GM12878 (cell line): ENCODE measurements at regions not wholly inside any gene's neighbourhood (a gene's known extent, or its start where the extent isn't known, plus 50 kb on each side); places are given as distances from the start of the nearest gene placed in this dataset.

Experiments used
- ATAC-seq: fragments of 200-7000 bp; cut with Tn5 transposase; 3 replicates; pipeline ENCODE4 v1.9.1; 2020; ENCODE audit warnings: mild to moderate bottlenecking, moderate library complexity
- BruUV-seq: library from RNA; stranded (reverse); fragments of 400-500 nt; replicated peaks from 2 replicates; lab custom pipeline; 2021; lab: Mats Ljungman, UMichigan
- CTCF ChIA-PET: fragments of 300-600 bp; sonication (Branson Sonifier 250); formaldehyde crosslinking; extraction: SDS; loops from one replicate; lab custom pipeline; 2021; ENCODE audit warnings: inconsistent platforms; lab: Yijun Ruan, JAX
- POLR2A ChIA-PET: fragments of 350-600 bp; formaldehyde crosslinking; extraction: SDS; loops from one replicate; lab custom pipeline; 2021; ENCODE audit warnings: inconsistent platforms; lab: Charles Lee
- RAD21 ChIA-PET: fragments of 300-600 bp; sonication (Branson Sonifier 250); formaldehyde crosslinking; loops from one replicate; lab custom pipeline; 2023; ENCODE audit warnings: antibody characterized with exemption; ENCODE audit not compliant: unreplicated experiment; lab: Charles Lee
- SMC1A ChIA-PET: fragments of 300-600 bp; sonication (Branson Sonifier 250); formaldehyde crosslinking; loops from one replicate; lab custom pipeline; 2023; ENCODE audit not compliant: unreplicated experiment, uncharacterized antibody; lab: Charles Lee
- DNase-seq: peaks from one replicate; pipeline ENCODE4 v3.0.0-alpha.2; 2011; ENCODE audit warnings: low read depth, low spot score
- FAIRE-seq: peaks from 3 replicates; lab custom pipeline; 2011; peaks lifted over from hg19 to GRCh38; lab: Jason Lieb, UNC
- H2AFZ ChIP-seq: 2 replicates; pipeline ENCODE4 v1.6.0; 2011; ENCODE audit warnings: low read depth, low read length, control low read depth; ENCODE audit not compliant: control insufficient read depth
- H3K27ac ChIP-seq: 2 replicates; pipeline ENCODE4 v1.5.1; 2011; ENCODE audit warnings: control low read depth; ENCODE audit not compliant: control insufficient read depth, insufficient read depth
- H3K27me3 ChIP-seq, 2 experiments: replicated peaks in 1 of 2; 2 replicates each; pipeline versions ENCODE4 v1.6.0 to v1.6.1; 2011; ENCODE audit warnings: low read length in 1 of 2; ENCODE audit not compliant: control insufficient read depth in 2 of 2, insufficient read depth in 2 of 2
- H3K36me3 ChIP-seq, 2 experiments: 2 replicates each; pipeline ENCODE4 v1.5.1; 2011; ENCODE audit warnings: low read length in 1 of 2; ENCODE audit not compliant: control insufficient read depth in 2 of 2, insufficient read depth in 2 of 2
- H3K4me1 ChIP-seq: 2 replicates; pipeline ENCODE4 v1.6.1; 2011; ENCODE audit warnings: mild to moderate bottlenecking, low read length, moderate library complexity, mixed read lengths; ENCODE audit not compliant: control insufficient read depth, insufficient read depth
- H3K4me2 ChIP-seq: 2 replicates; pipeline ENCODE4 v1.6.0; 2011; ENCODE audit warnings: control low read depth; ENCODE audit not compliant: control insufficient read depth, insufficient read depth
- H3K4me3 ChIP-seq: fragments of 200-600 bp; sonication (generic); 2 replicates; pipeline ENCODE4 v1.5.1; 2016
- H3K79me2 ChIP-seq: 2 replicates; pipeline ENCODE4 v1.6.0; 2011; ENCODE audit warnings: low read length; ENCODE audit not compliant: control insufficient read depth, insufficient read depth
- H3K9ac ChIP-seq: 2 replicates; pipeline ENCODE4 v1.8.0; 2011; ENCODE audit warnings: low read length, control low read depth, mixed read lengths; ENCODE audit not compliant: control insufficient read depth, insufficient read depth
- H3K9me3 ChIP-seq: replicated peaks from 3 replicates; pipeline ENCODE4 v1.5.1; 2011; ENCODE audit warnings: mild to moderate bottlenecking, low read length; ENCODE audit not compliant: control insufficient read depth, insufficient read depth
- H4K20me1 ChIP-seq: 2 replicates; pipeline ENCODE4 v1.6.0; 2011; ENCODE audit not compliant: control insufficient read depth, insufficient read depth
- CBX5 ChIP-seq: sonication (generic); IDR thresholded peaks from 2 replicates; pipeline ENCODE4 v1.6.1; 2016; ENCODE audit warnings: low read depth, moderate library complexity, mild to moderate bottlenecking, inconsistent platforms
- E2F8 ChIP-seq: fragments of 450-650 bp; IDR thresholded peaks from 2 replicates; pipeline ENCODE4 v1.6.1; 2018; ENCODE audit warnings: mild to moderate bottlenecking, low read depth, moderate library complexity; ENCODE audit not compliant: partially characterized antibody
- FOXM1 ChIP-seq: IDR thresholded peaks from 2 replicates; pipeline ENCODE4 v1.6.1; 2012; ENCODE audit warnings: low read depth, mild to moderate bottlenecking, inconsistent platforms, low read length, moderate library complexity
- GABPA ChIP-seq: IDR thresholded peaks from 2 replicates; pipeline ENCODE4 v1.6.1; 2014; ENCODE audit warnings: antibody characterized with exemption, low read depth, mild to moderate bottlenecking, inconsistent platforms
- HCFC1 ChIP-seq: fragments of 150-350 bp; IDR thresholded peaks from 2 replicates; pipeline ENCODE4 v1.6.1; 2014; ENCODE audit warnings: low read length
- KAT2A ChIP-seq: conservative IDR thresholded peaks from 2 replicates; pipeline ENCODE4 v1.6.1; 2011; ENCODE audit warnings: low read depth, low read length; ENCODE audit not compliant: control insufficient read depth
- KDM1A ChIP-seq: fragments of 200-600 bp; sonication (generic); IDR thresholded peaks from 2 replicates; pipeline ENCODE4 v1.6.1; 2016; ENCODE audit warnings: borderline replicate concordance
- LARP7 ChIP-seq: fragments of 450-650 bp; IDR thresholded peaks from 2 replicates; pipeline ENCODE4 v1.6.1; 2017; ENCODE audit warnings: mild to moderate bottlenecking
- PKNOX1 ChIP-seq: fragments of 450-650 bp; IDR thresholded peaks from 2 replicates; pipeline ENCODE4 v1.6.1; 2016; ENCODE audit warnings: mild to moderate bottlenecking
- SPI1 ChIP-seq: IDR thresholded peaks from 2 replicates; pipeline ENCODE4 v1.6.1; 2011; ENCODE audit warnings: low read depth, mild to moderate bottlenecking, low read length, moderate library complexity, borderline replicate concordance; ENCODE audit not compliant: insufficient read depth
- TARDBP ChIP-seq: IDR thresholded peaks from 2 replicates; pipeline ENCODE4 v1.6.1; 2016; ENCODE audit warnings: borderline replicate concordance
- ZBTB4 ChIP-seq: fragments of 450-650 bp; formaldehyde crosslinking; IDR thresholded peaks from 2 replicates; pipeline ENCODE4 v1.4.0; 2022; ENCODE audit warnings: mild to moderate bottlenecking, moderate library complexity
- ZBTB40 ChIP-seq: fragments of 450-650 bp; IDR thresholded peaks from 2 replicates; pipeline ENCODE4 v1.6.1; 2016; ENCODE audit warnings: mild to moderate bottlenecking, moderate library complexity, borderline replicate concordance
- ZNF384 ChIP-seq: IDR thresholded peaks from 2 replicates; pipeline ENCODE4 v1.6.1; 2012; ENCODE audit warnings: low read depth, mild to moderate bottlenecking, low read length, improper control_type of control experiment, borderline replicate concordance
- WGBS: methylation state at CpG from one replicate; pipeline ENCODE4 v1.1.6; 2016; ENCODE audit warnings: low lambda C conversion rate; ENCODE audit not compliant: insufficient replicate concordance, insufficient coverage; ENCODE audit errors: missing lambda C conversion rate; 5-methylcytosine and 5-hydroxymethylcytosine counted together
- in situ Hi-C: fragments of 300-500 bp; cut with MboI; formaldehyde crosslinking; loops from 9 replicates; pipeline ENCODE4 v1.14.3; 2018; ENCODE audit warnings: mixed read lengths
- intact Hi-C: fragments of 100-400 bp; cut with micrococcal nuclease; formaldehyde crosslinking; loops from one replicate; pipeline ENCODE4 v1.14.2; 2022; ENCODE audit not compliant: unreplicated experiment

- no TSS peak for BruUV-seq
- SMC1A ChIA-PET: no interaction called here
- DNase-seq (no peak), FAIRE-seq (no peak), ATAC-seq (no peak)
- Histone ChIP-seq H4K20me1 (no peaks in the 10 kb centered on the region), H3K9ac (no peak overlapping the region), H3K9me3 (no peaks in the 10 kb centered on the region), H2AFZ (no peak overlapping the region), H3K4me2 (no peak overlapping the region), H3K27ac (no peak overlapping the region), H3K4me3 (no peak overlapping the region), H3K36me3 (no peaks in the 10 kb centered on the region), H3K27me3 (no peaks in the 10 kb centered on the region; a peak in 1 of 4 replicates), H3K79me2 (no peaks in the 10 kb centered on the region), H3K4me1 (no peaks in the 10 kb centered on the region)
- 35% methylated on average over 2 of the region's 2 CpGs for WGBS
- RAD21 ChIA-PET: no interaction called here
- POLR2A ChIA-PET: no interaction called here
- intact Hi-C loops: no loop called here
- CTCF ChIA-PET: no interaction called here
- in situ Hi-C loops: no loop called here
- TF ChIP-seq TARDBP (no peak), ZBTB40 (no peak), SPI1 (no peak), E2F8 (no peak), CBX5 (no peak), KAT2A (no peak), HCFC1 (no peak), ZBTB4 (CRISPR knock-in tag) (no peak), PKNOX1 (no peak), FOXM1 (no peak), LARP7 (no peak), GABPA (no peak), KDM1A (no peak), ZNF384 (no peak)
These were observed 158.4 kb downstream of the LNPK start for GRCh38 chr2:175843625-175844024.
